K562 (cell line): ENCODE measurements at regions not wholly inside any gene's neighbourhood (a gene's known extent, or its start where the extent isn't known, plus 50 kb on each side); places are given as distances from the start of the nearest gene placed in this dataset.
A peak's percentile ranks its signal among the peaks of the same experiment; 100 is the strongest.

ENCODE experiments used
- ATAC-seq: fragments of 200-7000 bp; cut with Tn5 transposase; 3 replicates; pipeline ENCODE4 v1.9.1; 2020; ENCODE audit warnings: moderate library complexity
- BruUV-seq: library from RNA; stranded (reverse); fragments of 400-500 nt; replicated peaks from 2 replicates; lab custom pipeline; 2021; lab: Mats Ljungman, UMichigan
- CTCF ChIA-PET: fragments of 300-600 bp; formaldehyde crosslinking; extraction: SDS; loops from one replicate; lab custom pipeline; 2021; ENCODE audit warnings: low intra/inter-chr PET ratio; lab: Yijun Ruan, JAX
- POLR2A ChIA-PET: fragments of 300-600, 350-650 bp; sonication (Branson Sonifier 250); formaldehyde crosslinking; extraction: SDS; loops from one replicate; lab custom pipeline; 2021; ENCODE audit warnings: antibody characterized with exemption, inconsistent platforms; lab: Yijun Ruan, JAX
- DNase-seq, 4 experiments: peaks; one replicate each; pipeline versions ENCODE4 v3.0.0 to v3.0.0-alpha.2; 2011 to 2018; ENCODE audit warnings: low spot score in 3 of 4, mixed read lengths in 3 of 4; ENCODE audit errors: extremely low read depth in 1 of 4
- FAIRE-seq: peaks from 2 replicates; lab custom pipeline; 2011; peaks lifted over from hg19 to GRCh38; lab: Jason Lieb, UNC
- H2AFZ ChIP-seq: 2 replicates; pipeline ENCODE4 v1.6.0; 2011; ENCODE audit warnings: low read depth, low read length, control low read depth, inconsistent platforms
- H3K27ac ChIP-seq: fragments of 200-600 bp; 3 replicates; pipeline ENCODE4 v1.8.0; 2011; ENCODE audit warnings: low read depth, mild to moderate bottlenecking, control low read depth, inconsistent platforms, low read length, moderate library complexity, mixed read lengths; ENCODE audit errors: extremely low read depth
- H3K27me3 ChIP-seq, 2 experiments: fragments of 300-600 bp in 1 of 2; 2 replicates in 1 of 2; 3 replicates in 1 of 2; pipeline versions ENCODE4 v1.6.0 to v1.8.0; 2011; ENCODE audit warnings: inconsistent platforms in 2 of 2, low read length in 2 of 2, mild to moderate bottlenecking in 1 of 2, mixed read lengths in 1 of 2, moderate library complexity in 1 of 2; ENCODE audit not compliant: control insufficient read depth in 2 of 2, insufficient read depth in 2 of 2
- H3K36me3 ChIP-seq: fragments of 300-600 bp; 3 replicates; pipeline ENCODE4 v1.8.0; 2011; ENCODE audit warnings: mild to moderate bottlenecking, low read length, inconsistent platforms; ENCODE audit not compliant: control insufficient read depth, insufficient read depth
- H3K4me1 ChIP-seq, 2 experiments: fragments of 200-600 bp in 1 of 2; replicated peaks in 1 of 2; 2 replicates in 1 of 2; 3 replicates in 1 of 2; pipeline versions ENCODE4 v1.5.1 to v1.8.0; 2011; ENCODE audit warnings: inconsistent platforms in 2 of 2, low read length in 2 of 2, mild to moderate bottlenecking in 1 of 2, mixed read lengths in 1 of 2, moderate library complexity in 1 of 2; ENCODE audit not compliant: control insufficient read depth in 2 of 2, insufficient read depth in 2 of 2
- H3K4me2 ChIP-seq: 2 replicates; pipeline ENCODE4 v1.6.1; 2011; ENCODE audit warnings: low read length, control low read depth, inconsistent platforms, mixed read lengths; ENCODE audit not compliant: insufficient read depth
- H3K4me3 ChIP-seq: fragments of 200-600 bp; sonication (generic), shearing (Covaris generic); 2 replicates; pipeline ENCODE4 v1.5.1; 2016; ENCODE audit warnings: control low read depth, inconsistent platforms
- H3K79me2 ChIP-seq: fragments of 200-600 bp; 3 replicates; pipeline ENCODE4 v1.8.0; 2011; ENCODE audit warnings: low read length, inconsistent platforms; ENCODE audit not compliant: control insufficient read depth, insufficient read depth
- H3K9ac ChIP-seq, 2 experiments: 2 replicates each; pipeline versions ENCODE4 v1.6.0 to v1.6.1; 2011; ENCODE audit warnings: low read depth in 2 of 2, low read length in 2 of 2, control low read depth in 1 of 2, inconsistent platforms in 1 of 2, mild to moderate bottlenecking in 1 of 2, mixed read lengths in 1 of 2; ENCODE audit not compliant: insufficient read depth in 1 of 2
- H3K9me1 ChIP-seq: one replicate; pipeline ENCODE4 v1.6.0; 2011; ENCODE audit warnings: inconsistent platforms, mild to moderate bottlenecking, low read length, moderate library complexity; ENCODE audit not compliant: control insufficient read depth, insufficient read depth
- H3K9me3 ChIP-seq: replicated peaks from 2 replicates; pipeline ENCODE4 v1.5.1; 2011; ENCODE audit warnings: low read depth, low read length, inconsistent platforms; ENCODE audit not compliant: control insufficient read depth, insufficient read depth
- H4K20me1 ChIP-seq: replicated peaks from 2 replicates; pipeline ENCODE4 v1.6.1; 2011; ENCODE audit warnings: low read length, inconsistent platforms, mixed read lengths; ENCODE audit not compliant: control insufficient read depth, insufficient read depth
- CBX2 ChIP-seq: fragments of 200-600 bp; sonication (generic); IDR thresholded peaks from one replicate; pipeline ENCODE4 v1.6.1; 2012; ENCODE audit warnings: mild to moderate bottlenecking, low read length, inconsistent platforms; ENCODE audit not compliant: insufficient read depth, poor library complexity, severe bottlenecking
- CTBP1 ChIP-seq: fragments of 450-650 bp; IDR thresholded peaks from 2 replicates; pipeline ENCODE4 v1.6.1; 2016; ENCODE audit warnings: borderline replicate concordance
- KDM5B ChIP-seq: fragments of 200-600 bp; sonication (generic); IDR thresholded peaks from 2 replicates; pipeline ENCODE4 v1.6.1; 2012; ENCODE audit warnings: low read depth, mild to moderate bottlenecking, moderate library complexity, low read length, control low read depth, inconsistent platforms; ENCODE audit not compliant: insufficient replicate concordance
- NBN ChIP-seq: fragments of 450-650 bp; IDR thresholded peaks from 2 replicates; pipeline ENCODE4 v1.6.1; 2016; ENCODE audit warnings: low read depth, mild to moderate bottlenecking
- NR1H2 ChIP-seq: sonication (generic); formaldehyde crosslinking; IDR thresholded peaks from 2 replicates; pipeline ENCODE4 v1.4.0; 2020; ENCODE audit warnings: mild to moderate bottlenecking, missing genetic modification reagents
- POLR3G ChIP-seq: IDR thresholded peaks from 2 replicates; pipeline ENCODE4 v1.6.1; 2011; ENCODE audit not compliant: insufficient read length, insufficient replicate concordance; ENCODE audit errors: extremely low read depth
- PTBP1 ChIP-seq: fragments of 200-400 bp; formaldehyde crosslinking; IDR thresholded peaks from 2 replicates; pipeline ENCODE4 v1.6.1; 2017; ENCODE audit warnings: low read depth, low read length
- SMAD2 ChIP-seq: fragments of 150-350 bp; IDR thresholded peaks from 2 replicates; pipeline ENCODE4 v1.6.1; 2014; ENCODE audit warnings: low read depth, mild to moderate bottlenecking, low read length
- SP1 ChIP-seq: sonication (generic); formaldehyde crosslinking; IDR thresholded peaks from 2 replicates; pipeline ENCODE4 v1.8.1; 2022; ENCODE audit warnings: mild to moderate bottlenecking, missing genetic modification reagents
- STAT5A ChIP-seq: IDR thresholded peaks from 2 replicates; pipeline ENCODE4 v1.6.1; 2012; ENCODE audit warnings: low read length, inconsistent platforms, borderline replicate concordance
- TCF15 ChIP-seq: fragments of 250-450 bp; sonication (Bioruptor Pico); IDR thresholded peaks from 2 replicates; pipeline ENCODE4 v1.8.0; 2022; ENCODE audit warnings: moderate library complexity, mild to moderate bottlenecking, inconsistent platforms
- TFAM ChIP-seq: fragments of 250-450 bp; sonication (Bioruptor Pico); conservative IDR thresholded peaks from 2 replicates; pipeline ENCODE4 v1.5.0; 2021; ENCODE audit warnings: mild to moderate bottlenecking, moderate library complexity
- WGBS: fragments of 100-300 bp; shearing (Covaris generic); methylation state at CpG from one replicate; pipeline ENCODE4 v1.1.6; 2016; ENCODE audit warnings: low coverage, mixed read lengths; ENCODE audit not compliant: insufficient coverage; ENCODE audit errors: missing lambda C conversion rate; 5-methylcytosine and 5-hydroxymethylcytosine counted together
- in situ Hi-C: fragments of 300-500 bp; cut with MboI; formaldehyde crosslinking; loops from 4 replicates; pipeline ENCODE4 v1.15.0; 2018; ENCODE audit warnings: inconsistent platforms, mixed read lengths
- intact Hi-C: fragments of 100-400 bp; cut with micrococcal nuclease; formaldehyde crosslinking; loops from 2 replicates; pipeline ENCODE4 v1.14.2; 2022
- TF ChIP-seq, protein P1 (sequence below): fragments of 450-650 bp; formaldehyde crosslinking; IDR thresholded peaks from 2 replicates; pipeline ENCODE4 v1.4.0; 2020; ENCODE audit warnings: mild to moderate bottlenecking, moderate library complexity
- TF ChIP-seq, protein P2 (sequence below): fragments of 450-650 bp; IDR thresholded peaks from 2 replicates; pipeline ENCODE4 v1.6.1; 2016

DNA sequence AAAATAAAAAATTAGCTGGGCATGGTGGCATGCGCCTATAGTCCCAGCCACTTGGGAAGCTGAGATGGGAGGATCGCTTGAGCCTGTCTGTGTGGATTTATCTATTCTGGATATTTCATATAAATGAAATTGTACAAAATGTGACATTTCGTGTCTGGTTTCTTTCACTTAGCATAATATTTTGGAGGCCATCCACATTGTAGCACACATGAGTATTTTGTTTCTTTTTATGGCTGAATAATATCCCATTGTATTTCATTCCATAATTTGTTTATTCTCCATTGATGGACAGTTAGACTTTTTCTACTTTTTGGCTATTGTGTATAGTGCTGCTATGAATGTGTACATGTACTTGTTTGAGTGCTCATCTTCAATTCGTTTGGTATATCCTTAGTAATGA is 52.9 kb upstream of the DYNC1LI1 start:
- no peak overlapping the region for H3K9ac ChIP-seq
- in situ Hi-C loops (no loop called here), intact Hi-C loops (no loop called here)
- DNase-seq (no peak), ATAC-seq (no peak), FAIRE-seq (no peak)
- H3K9me3 ChIP-seq: no peaks in the 10 kb centered on the region
- H2AFZ ChIP-seq: no peak overlapping the region
- H3K4me3 ChIP-seq: no peak overlapping the region
- 18% methylated on average over 4 of the region's 4 CpGs for WGBS
- BruUV-seq: no TSS peak
- H3K36me3 ChIP-seq: no peaks in the 10 kb centered on the region
- peak; percentile 77 for TF ChIP-seq CBX2
- TF ChIP-seq, protein P1, sequence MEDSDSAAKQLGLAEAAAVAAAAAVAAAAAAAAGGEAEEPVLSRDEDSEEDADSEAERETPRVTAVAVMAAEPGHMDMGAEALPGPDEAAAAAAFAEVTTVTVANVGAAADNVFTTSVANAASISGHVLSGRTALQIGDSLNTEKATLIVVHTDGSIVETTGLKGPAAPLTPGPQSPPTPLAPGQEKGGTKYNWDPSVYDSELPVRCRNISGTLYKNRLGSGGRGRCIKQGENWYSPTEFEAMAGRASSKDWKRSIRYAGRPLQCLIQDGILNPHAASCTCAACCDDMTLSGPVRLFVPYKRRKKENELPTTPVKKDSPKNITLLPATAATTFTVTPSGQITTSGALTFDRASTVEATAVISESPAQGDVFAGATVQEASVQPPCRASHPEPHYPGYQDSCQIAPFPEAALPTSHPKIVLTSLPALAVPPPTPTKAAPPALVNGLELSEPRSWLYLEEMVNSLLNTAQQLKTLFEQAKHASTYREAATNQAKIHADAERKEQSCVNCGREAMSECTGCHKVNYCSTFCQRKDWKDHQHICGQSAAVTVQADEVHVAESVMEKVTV (CRISPR knock-in tag): no peak
- CTCF ChIA-PET: no interaction called here
- H4K20me1 ChIP-seq: no peaks in the 10 kb centered on the region
- peaks cover 0 to 4% of the 10 kb centered on the region in 2 experiments; a peak in 1 of 5 replicates for H3K4me1 ChIP-seq
- no peak overlapping the region for H3K27ac ChIP-seq
- no peaks in the 10 kb centered on the region for H3K79me2 ChIP-seq
- H3K4me2 ChIP-seq: no peak overlapping the region
- POLR2A ChIA-PET: interaction anchor here (0.8 kb wide), 1 partner anchor 154 kb away, joined by 3 read pairs; no protein-coding TSS in a partner anchor
- H3K27me3 ChIP-seq: peaks cover 33 to 34% of the 10 kb centered on the region in 2 experiments
- H3K9me1 ChIP-seq: no peaks in the 10 kb centered on the region

GRCh38 chr3:32621466-32621865 is 50.8 kb upstream of the DYNC1LI1 start:
- no peaks in the 10 kb centered on the region for H3K79me2 ChIP-seq
- no TSS peak for BruUV-seq
- no peaks in the 10 kb centered on the region for H3K9me3 ChIP-seq
- H3K9ac ChIP-seq: no peak overlapping the region
- no peak overlapping the region for H3K4me2 ChIP-seq
- no peaks in the 10 kb centered on the region for H4K20me1 ChIP-seq
- H3K4me1 ChIP-seq: peaks cover 0 to 4% of the 10 kb centered on the region in 2 experiments; a peak in 1 of 5 replicates
- WGBS: 3% methylated on average over 10 of the region's 10 CpGs
- H3K27ac ChIP-seq: no peak overlapping the region
- H3K9me1 ChIP-seq: no peaks in the 10 kb centered on the region
- ATAC-seq (no peak; the same call in 2 of the 3 replicates), DNase-seq (no peak), FAIRE-seq (no peak)
- POLR2A ChIA-PET: interaction anchor here (0.6 to 1.2 kb wide), 3 partner anchors 27 to 112 kb away, joined by 3 to 4 read pairs (median 3); partner anchors contain the start of gene CNOT10
- in situ Hi-C loops: no loop called here
- peaks cover 28 to 30% of the 10 kb centered on the region in 2 experiments for H3K27me3 ChIP-seq
- peak overlapping the region; percentile 57; the same call in 1 of the 2 replicates for H2AFZ ChIP-seq
- intact Hi-C loops: no loop called here
- H3K36me3 ChIP-seq: no peaks in the 10 kb centered on the region
- H3K4me3 ChIP-seq: no peak overlapping the region
- CTCF ChIA-PET: no interaction called here
- TF ChIP-seq POLR3G (no peak), TCF15 (no peak), KDM5B (no peak), STAT5A (no peak), PTBP1 (no peak), SP1 (no peak), NR1H2 (CRISPR knock-in tag) (no peak), SMAD2 (no peak), NBN (no peak), CTBP1 (no peak), TFAM (CRISPR knock-in tag) (no peak)
- TF ChIP-seq, protein P2, sequence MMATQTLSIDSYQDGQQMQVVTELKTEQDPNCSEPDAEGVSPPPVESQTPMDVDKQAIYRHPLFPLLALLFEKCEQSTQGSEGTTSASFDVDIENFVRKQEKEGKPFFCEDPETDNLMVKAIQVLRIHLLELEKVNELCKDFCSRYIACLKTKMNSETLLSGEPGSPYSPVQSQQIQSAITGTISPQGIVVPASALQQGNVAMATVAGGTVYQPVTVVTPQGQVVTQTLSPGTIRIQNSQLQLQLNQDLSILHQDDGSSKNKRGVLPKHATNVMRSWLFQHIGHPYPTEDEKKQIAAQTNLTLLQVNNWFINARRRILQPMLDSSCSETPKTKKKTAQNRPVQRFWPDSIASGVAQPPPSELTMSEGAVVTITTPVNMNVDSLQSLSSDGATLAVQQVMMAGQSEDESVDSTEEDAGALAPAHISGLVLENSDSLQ: no peak
